ENCODE measurements at regions not wholly inside any gene's neighbourhood (a gene's known extent, or its start where the extent isn't known, plus 50 kb on each side); places are given as distances from the start of the nearest gene placed in this dataset.

GRCh38 chr2:175679728-175680127 lies 322.3 kb downstream of the LNPK start:
- TF ChIP-seq, protein P1, sequence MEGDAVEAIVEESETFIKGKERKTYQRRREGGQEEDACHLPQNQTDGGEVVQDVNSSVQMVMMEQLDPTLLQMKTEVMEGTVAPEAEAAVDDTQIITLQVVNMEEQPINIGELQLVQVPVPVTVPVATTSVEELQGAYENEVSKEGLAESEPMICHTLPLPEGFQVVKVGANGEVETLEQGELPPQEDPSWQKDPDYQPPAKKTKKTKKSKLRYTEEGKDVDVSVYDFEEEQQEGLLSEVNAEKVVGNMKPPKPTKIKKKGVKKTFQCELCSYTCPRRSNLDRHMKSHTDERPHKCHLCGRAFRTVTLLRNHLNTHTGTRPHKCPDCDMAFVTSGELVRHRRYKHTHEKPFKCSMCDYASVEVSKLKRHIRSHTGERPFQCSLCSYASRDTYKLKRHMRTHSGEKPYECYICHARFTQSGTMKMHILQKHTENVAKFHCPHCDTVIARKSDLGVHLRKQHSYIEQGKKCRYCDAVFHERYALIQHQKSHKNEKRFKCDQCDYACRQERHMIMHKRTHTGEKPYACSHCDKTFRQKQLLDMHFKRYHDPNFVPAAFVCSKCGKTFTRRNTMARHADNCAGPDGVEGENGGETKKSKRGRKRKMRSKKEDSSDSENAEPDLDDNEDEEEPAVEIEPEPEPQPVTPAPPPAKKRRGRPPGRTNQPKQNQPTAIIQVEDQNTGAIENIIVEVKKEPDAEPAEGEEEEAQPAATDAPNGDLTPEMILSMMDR (IDR thresholded peaks at IDR 0.05): no peak
- TF ChIP-seq POLR2A (IDR thresholded peaks at IDR 0.05) (no peak), POLR2AphosphoS5 (IDR thresholded peaks at IDR 0.05) (no peak)
